Mucosa of gallbladder (tissue), 1 donor: ENCODE measurements at regions not wholly inside any gene's neighbourhood (a gene's known extent, or its start where the extent isn't known, plus 50 kb on each side); places are given as distances from the start of the nearest gene placed in this dataset.
A peak's percentile ranks its signal among the peaks of the same experiment; 100 is the strongest.

ENCODE experiments used
- DNase-seq: peaks from one replicate; pipeline ENCODE4 v3.0.0-alpha.2; 2020; ENCODE audit warnings: low spot score
- donor health status: DM: no; HTN: no; CAD: no.

- no peak for DNase-seq
Measured at GRCh38 chr13:44242766-44243165, 130.9 kb upstream of the SERP2 start.

GRCh38 chr13:44243198-44243857 lies 130.3 kb upstream of the SERP2 start:
- no peak for DNase-seq

GRCh38 chr13:44244288-44244687 lies 129.3 kb upstream of the SERP2 start:
- DNase-seq: no peak

GRCh38 chr13:44249431-44249836 lies 124.2 kb upstream of the SERP2 start:
- peak; percentile 56 for DNase-seq

GRCh38 chr13:44252938-44253337 lies 120.7 kb upstream of the SERP2 start:
- no peak for DNase-seq

- DNase-seq: no peak
Measured at GRCh38 chr13:44255771-44256364, 117.8 kb upstream of the SERP2 start.

GRCh38 chr13:44257796-44258195 lies 115.8 kb upstream of the SERP2 start:
- no peak for DNase-seq

- no peak for DNase-seq
Measured at GRCh38 chr13:44259045-44260027, 114.3 kb upstream of the SERP2 start.

- no peak for DNase-seq
Measured at GRCh38 chr13:44260336-44260735, 113.3 kb upstream of the SERP2 start.

GRCh38 chr13:44263751-44264620 lies 109.6 kb upstream of the SERP2 start:
- DNase-seq: no peak

GRCh38 chr13:44266305-44266704 lies 107.3 kb upstream of the SERP2 start:
- DNase-seq: no peak

GRCh38 chr13:44266772-44267171 lies 106.9 kb upstream of the SERP2 start:
- DNase-seq: no peak

- no peak for DNase-seq
Measured at GRCh38 chr13:44267203-44267602, 106.4 kb upstream of the SERP2 start.

GRCh38 chr13:44267980-44268379 lies 105.6 kb upstream of the SERP2 start:
- no peak for DNase-seq

GRCh38 chr13:44268980-44269379 lies 104.6 kb upstream of the SERP2 start:
- no peak for DNase-seq

- DNase-seq: no peak
Measured at GRCh38 chr13:44270150-44270549, 103.5 kb upstream of the SERP2 start.

GRCh38 chr13:44271031-44271455 lies 102.6 kb upstream of the SERP2 start:
- no peak for DNase-seq

- no peak for DNase-seq
Measured at GRCh38 chr13:44271473-44271872, 102.2 kb upstream of the SERP2 start.

- no peak for DNase-seq
Measured at GRCh38 chr13:44271915-44272341, 101.7 kb upstream of the SERP2 start.

GRCh38 chr13:44272692-44273091 lies 100.9 kb upstream of the SERP2 start:
- DNase-seq: no peak

- DNase-seq: no peak
Measured at GRCh38 chr13:44273216-44273615, 100.4 kb upstream of the SERP2 start.
